NCI-H2227 (cell line): ENCODE measurements at regions not wholly inside any gene's neighbourhood (a gene's known extent, or its start where the extent isn't known, plus 50 kb on each side); places are given as distances from the start of the nearest gene placed in this dataset.
"Not testable (repeated sequence)": the region's sequence is repeated elsewhere in the genome, so short reads cannot be mapped to it uniquely, and the experiment has no call there.

ENCODE experiments used
- DNase-seq: peaks from one replicate; lab custom pipeline; 2025; ENCODE audit not compliant: unreplicated experiment; lab: John Stamatoyannopoulos, UW

GRCh38 chr7:32765185-32765584 lies 126.4 kb downstream of the KBTBD2 start:
- DNase-seq, result no peak

- no peak for DNase-seq
Observed at GRCh38 chr7:32762925-32763293, 128.7 kb downstream of the KBTBD2 start.

DNA sequence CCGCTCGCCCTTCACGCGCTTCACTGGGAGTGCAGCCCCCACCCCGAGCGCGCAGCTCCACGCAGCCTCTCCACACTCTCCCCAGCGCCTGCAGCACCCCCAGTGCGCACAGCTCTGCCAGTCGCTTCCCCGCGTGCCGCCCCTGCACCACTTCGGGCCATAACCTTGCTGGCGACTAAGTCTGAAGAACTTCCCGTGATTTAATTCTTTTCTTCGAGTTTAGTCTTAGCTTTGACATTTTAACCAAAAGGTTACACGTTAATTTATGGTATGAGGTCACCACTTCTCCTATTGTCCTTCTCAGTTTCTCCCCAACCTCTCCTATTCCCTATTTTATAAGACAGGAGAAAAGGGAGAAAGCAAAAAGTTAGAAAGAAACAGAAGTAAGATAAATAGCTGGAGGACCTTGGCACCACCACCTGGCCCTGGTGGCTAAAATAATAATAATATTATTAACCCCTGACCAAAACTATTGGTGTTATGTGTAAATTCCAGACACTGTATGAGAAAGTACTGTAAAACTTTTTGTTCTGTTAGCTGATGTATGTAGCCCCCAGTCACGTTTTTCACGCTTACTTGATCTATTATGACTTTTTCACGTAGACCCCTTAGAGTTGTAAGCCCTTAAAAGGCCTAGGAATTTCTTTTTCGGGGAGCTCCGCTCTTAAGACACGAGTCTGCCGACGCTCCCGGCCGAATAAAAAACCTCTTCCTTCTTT lies 129.2 kb downstream of the KBTBD2 start:
- not testable (repeated sequence) for DNase-seq

GRCh38 chr7:32761451-32762205 lies 129.9 kb downstream of the KBTBD2 start:
- DNase-seq, result no peak

DNA sequence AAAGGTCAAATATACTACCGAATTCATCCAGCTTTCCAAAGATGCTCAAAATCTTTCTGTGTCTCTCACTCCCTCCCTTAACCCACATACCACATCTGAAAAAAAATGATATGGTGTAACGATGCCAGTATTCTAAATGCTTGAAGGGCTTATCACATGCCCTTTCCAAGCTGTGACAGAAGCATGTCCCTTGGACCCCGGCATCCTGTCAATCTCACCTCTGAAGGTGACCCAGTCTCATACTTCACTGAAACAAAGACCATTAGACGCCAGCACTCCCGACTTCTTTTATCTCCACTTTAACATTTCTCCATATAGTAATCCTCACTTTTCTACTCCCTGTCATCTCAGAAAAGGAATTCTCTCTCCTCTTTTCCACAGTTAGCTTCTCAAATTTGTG lies 130.8 kb downstream of the KBTBD2 start:
- DNase-seq, result not testable (repeated sequence)

DNA sequence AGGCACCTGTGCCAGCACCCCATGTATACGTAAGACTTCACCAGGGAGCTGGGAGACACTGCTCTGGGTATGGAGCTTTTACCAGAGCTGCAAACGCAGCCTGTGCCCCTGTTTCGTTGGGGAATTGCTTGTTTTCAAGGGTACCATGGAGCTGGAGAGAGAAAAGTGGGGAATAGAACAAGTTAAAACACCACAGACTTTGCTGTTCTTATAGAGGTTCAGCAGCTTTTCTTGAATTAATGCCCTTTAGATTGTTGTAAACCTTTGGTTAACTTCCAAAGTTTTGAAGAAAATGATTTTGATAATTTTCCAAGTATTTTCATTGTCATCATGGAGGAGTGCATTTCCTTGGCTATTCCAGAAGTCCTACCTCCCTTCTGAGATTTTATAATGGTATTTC lies 131.7 kb downstream of the KBTBD2 start:
- not testable (repeated sequence) for DNase-seq

DNA sequence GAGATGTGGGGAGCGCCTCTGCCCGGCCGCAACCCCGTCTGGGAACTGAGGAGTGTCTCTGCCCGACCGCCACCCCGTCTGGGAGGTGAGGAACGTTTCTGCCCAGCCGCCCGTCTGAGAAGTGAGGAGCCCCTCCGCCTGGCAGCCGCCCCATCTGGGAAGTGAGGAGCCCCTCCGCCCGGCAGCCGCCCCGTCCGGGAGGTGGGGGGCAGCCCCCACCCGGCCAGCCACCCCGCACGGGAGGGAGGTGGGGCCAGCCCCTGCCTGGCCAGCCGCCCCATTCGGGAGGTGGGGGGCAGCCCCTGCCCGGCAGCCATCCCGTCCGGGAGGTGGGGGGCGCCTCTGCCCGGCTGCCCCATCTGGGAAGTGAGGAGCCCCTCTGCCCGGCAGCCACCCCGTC lies 137.7 kb downstream of the KBTBD2 start:
- DNase-seq, result not testable (repeated sequence)

- not testable (repeated sequence) for DNase-seq
Observed at GRCh38 chr7:32748337-32748736, 143.2 kb downstream of the KBTBD2 start.

DNA sequence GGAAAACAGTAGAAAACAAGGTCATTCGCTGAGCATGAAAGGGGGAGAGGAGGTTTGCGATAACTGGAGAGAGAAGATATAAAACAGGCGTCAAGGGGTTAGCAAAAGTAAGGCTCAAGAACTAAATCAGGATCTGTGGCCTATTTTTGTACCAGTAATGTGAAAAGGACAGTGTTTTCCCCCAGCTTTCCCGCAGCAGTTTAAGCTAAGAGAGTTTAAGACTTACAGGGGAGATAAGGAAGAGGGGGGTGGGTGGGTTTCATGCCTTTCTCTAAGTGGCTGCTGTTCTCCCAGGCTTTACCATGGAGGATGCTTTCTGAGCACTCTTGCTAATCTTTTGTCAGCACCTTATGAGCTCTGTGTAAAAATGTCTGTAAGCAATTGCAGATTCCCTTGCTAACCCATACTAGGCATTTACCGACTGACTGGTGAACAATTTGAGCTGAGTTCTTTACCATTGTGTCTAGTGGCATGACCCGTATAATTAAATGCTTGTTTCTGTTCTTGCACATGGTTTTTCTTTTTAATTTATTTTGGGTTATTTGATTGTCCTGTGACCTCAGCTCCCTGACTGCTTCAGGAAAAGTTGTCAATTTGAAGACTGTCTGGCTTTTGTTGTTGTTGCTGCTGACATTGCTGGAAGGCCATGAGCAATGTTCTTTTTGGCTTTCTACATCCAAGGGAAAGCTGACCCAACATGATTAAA lies 144.0 kb downstream of the KBTBD2 start:
- not testable (repeated sequence) for DNase-seq

DNA sequence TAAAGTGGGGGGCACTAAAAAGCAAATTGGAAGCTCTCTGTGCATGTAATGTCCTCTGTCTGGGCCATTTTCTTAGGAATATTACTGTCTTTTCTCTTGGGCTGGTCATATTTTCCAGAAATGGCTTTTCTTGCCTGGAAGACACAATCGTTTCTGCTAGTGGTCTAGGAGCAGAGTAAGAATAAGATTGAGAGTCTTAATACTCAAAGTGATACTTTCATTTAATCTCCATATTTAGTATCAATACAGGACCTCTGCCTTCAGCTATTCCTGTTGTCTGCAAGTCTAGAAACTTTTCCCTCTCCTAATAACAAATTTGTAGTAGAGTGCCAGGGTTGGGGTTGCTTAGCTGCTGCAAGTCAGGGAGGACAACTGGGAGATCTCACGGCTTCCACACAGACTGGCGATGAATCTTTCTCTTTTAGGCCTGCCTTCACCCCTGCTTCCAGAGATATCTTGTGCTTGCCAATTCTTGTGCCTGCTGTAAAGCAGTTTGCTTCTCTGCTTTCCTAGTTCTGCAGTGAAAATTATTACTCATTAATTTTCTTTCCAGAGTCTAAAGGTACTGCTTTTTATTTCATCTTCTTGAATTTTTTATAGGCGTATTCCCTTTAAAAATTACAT lies 149.6 kb downstream of the KBTBD2 start:
- not testable (repeated sequence) for DNase-seq

DNA sequence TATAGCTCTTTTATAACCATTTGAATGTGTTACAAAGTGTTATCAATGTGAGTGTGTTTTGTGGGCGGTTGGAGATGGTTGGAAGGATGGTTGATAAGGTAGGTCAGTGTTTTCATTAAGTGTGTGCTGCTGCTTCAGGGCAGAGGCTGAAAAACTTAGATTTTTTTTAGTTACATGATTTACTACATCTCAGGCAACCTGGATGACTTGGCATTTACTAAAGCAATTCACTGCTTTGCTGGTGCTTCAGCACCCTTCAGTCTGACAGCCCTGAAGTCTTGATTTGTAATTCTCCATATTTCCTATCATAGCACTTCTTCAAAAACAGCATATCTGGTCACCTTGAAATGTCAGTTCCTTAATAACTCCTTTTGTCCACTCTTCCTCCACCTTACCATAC lies 151.8 kb downstream of the KBTBD2 start:
- DNase-seq, result not testable (repeated sequence)

DNA sequence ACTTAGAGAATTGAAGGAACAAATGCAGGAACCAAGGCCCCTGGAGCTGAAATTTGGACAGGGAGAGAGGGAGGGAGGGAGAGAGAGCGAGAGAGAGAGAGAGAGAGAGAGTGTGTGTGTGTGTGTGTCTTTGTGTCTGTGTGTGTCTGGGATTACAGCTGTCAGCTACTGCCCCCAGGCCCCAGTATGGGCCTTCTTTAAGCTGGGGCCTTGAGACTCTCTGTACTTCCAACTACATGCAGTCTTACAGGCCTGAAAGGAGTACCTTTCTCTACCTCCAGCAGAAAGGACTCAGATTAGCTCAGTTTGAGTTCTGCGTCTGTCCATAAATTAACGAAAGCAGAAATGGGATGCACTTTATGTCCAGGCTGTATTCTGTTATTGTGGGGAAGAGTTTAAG lies 153.2 kb downstream of the KBTBD2 start:
- not testable (repeated sequence) for DNase-seq

GRCh38 chr7:32732767-32733166 lies 158.8 kb downstream of the KBTBD2 start:
- not testable (repeated sequence) for DNase-seq

- DNase-seq, result not testable (repeated sequence)
Observed at GRCh38 chr7:32729335-32729675, 162.3 kb downstream of the KBTBD2 start.

GRCh38 chr7:32728412-32729334 lies 162.9 kb downstream of the KBTBD2 start:
- DNase-seq, result peak; percentile 76

DNA sequence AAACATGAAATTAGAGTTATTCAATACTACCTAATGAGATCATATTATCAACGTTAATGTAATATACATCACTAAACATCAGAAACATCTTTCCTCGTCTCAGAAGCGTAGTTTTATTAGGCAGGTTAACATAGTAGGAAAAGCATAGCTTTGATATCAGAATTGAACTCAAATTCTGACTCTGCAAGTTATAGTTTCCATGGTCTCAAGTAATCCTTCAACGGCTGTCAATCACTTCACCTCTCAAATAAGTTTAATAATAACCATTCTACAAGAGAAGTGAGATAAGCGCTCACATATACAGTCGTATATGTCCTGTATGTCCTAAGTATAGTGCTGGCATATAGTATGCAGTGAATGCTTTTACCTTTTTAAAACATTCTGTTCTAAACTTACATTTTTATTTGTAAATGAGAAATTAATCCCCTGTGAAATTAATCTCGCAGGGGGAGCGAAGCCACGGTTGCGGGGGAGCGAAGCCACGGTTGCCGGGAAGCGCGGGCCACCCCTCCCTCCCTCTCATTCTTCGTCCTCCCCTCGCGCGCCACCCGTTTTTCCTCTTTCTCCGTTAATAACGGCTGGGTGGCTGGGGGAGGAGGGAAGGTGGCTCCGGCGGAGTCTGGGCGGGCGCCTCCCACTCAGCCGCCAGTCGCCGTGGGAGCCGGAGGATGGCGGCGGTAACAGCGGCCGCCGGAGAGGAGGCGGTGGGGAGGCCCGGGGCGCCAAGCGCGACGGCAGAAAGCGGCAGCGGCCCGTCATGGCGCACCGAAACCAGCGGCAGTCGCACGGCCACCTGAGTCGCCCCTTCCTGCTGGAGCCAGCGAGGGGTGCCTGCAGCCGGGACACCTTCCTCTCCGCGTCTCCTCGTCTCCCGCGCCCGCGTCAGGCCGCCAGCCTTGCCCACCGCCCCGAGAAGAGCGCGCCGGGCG lies 163.8 kb downstream of the KBTBD2 start:
- DNase-seq, result peak; percentile 53

DNA sequence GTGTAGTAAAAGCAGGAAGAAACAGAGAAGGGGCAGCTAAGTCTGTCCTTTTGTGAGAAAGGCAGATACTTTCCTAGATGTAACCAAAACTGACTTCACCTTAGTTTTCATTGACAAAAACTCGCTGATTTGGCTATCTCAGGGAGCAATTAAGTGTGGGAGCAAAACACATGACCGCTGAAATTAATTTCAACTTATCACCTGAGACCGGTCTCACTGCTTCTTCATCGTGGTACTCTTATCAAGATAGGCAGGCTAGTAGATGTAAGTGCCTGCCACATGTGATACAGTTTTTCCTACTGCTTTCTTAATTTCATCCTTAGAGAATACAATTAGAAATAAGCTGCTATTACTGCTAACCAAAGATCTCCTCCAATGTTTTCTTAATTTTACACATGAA lies 168.7 kb downstream of the KBTBD2 start:
- not testable (repeated sequence) for DNase-seq

- DNase-seq, result no peak
Observed at GRCh38 chr7:32694182-32694581, 197.4 kb downstream of the KBTBD2 start.
